B cell (primary cell): ENCODE measurements at regions not wholly inside any gene's neighbourhood (a gene's known extent, or its start where the extent isn't known, plus 50 kb on each side); places are given as distances from the start of the nearest gene placed in this dataset.

ENCODE experiments used
- ATAC-seq: fragments of 200-7000 bp; cut with Tn5 transposase; one replicate; pipeline ENCODE4 v1.10.0; 2021; ENCODE audit warnings: low read depth, mild to moderate bottlenecking, moderate number of reproducible peaks, moderate library complexity
- CTCF ChIA-PET: fragments of 350-600 bp; sonication (Branson Sonifier 250); formaldehyde crosslinking; loops from one replicate; lab custom pipeline; 2021; ENCODE audit warnings: antibody characterized with exemption, inconsistent platforms; lab: Charles Lee
- POLR2A ChIA-PET: fragments of 350-600 bp; sonication (Branson Sonifier 250); formaldehyde crosslinking; loops from one replicate; lab custom pipeline; 2021; ENCODE audit warnings: antibody characterized with exemption; lab: Charles Lee
- DNase-seq: peaks from one replicate; pipeline ENCODE4 v3.0.0; 2013
- H2AFZ ChIP-seq: 2 replicates; pipeline ENCODE4 v1.6.1; 2012; ENCODE audit warnings: mild to moderate bottlenecking, low read depth, low read length; ENCODE audit not compliant: insufficient read depth, poor library complexity, severe bottlenecking
- H3K27ac ChIP-seq, 2 donors: 1 replicate in 1 of 2; 2 replicates in 1 of 2; pipeline ENCODE4 v1.5.1; 2012 to 2013; ENCODE audit warnings: low read length in 2 of 2, mild to moderate bottlenecking in 2 of 2, moderate library complexity in 1 of 2
- H3K27me3 ChIP-seq, 4 experiments: fragments of 200-600 bp in 1 of 4; sonication (generic) in 1 of 4; replicated peaks in 1 of 4; 1 replicate in 2 of 4; 2 replicates in 2 of 4; pipeline versions ENCODE4 v1.6.1 to v1.7.0; 2013 to 2016; ENCODE audit warnings: low read length in 3 of 4, mild to moderate bottlenecking in 2 of 4, mixed read lengths in 1 of 4, moderate library complexity in 1 of 4; ENCODE audit not compliant: insufficient read depth in 4 of 4, control insufficient read depth in 3 of 4; ENCODE audit errors: control extremely low read depth in 1 of 4
- H3K36me3 ChIP-seq, 2 experiments: replicated peaks in 1 of 2; 1 replicate in 1 of 2; 2 replicates in 1 of 2; pipeline versions ENCODE4 v1.6.1 to v1.7.1; 2013; ENCODE audit warnings: low read length in 1 of 2; ENCODE audit not compliant: insufficient read depth in 2 of 2, control insufficient read depth in 1 of 2; ENCODE audit errors: control extremely low read depth in 1 of 2, extremely low read depth in 1 of 2
- H3K4me1 ChIP-seq, 2 donors: fragments of 200-600 bp in 1 of 2; sonication (generic) in 1 of 2; 1 replicate in 1 of 2; 2 replicates in 1 of 2; pipeline versions ENCODE4 v1.5.1 to v1.6.1; 2013 to 2017; ENCODE audit warnings: low read length in 2 of 2; ENCODE audit not compliant: control insufficient read depth in 2 of 2, insufficient read depth in 2 of 2
- H3K4me2 ChIP-seq: replicated peaks from 2 replicates; pipeline ENCODE3; 2012; ENCODE audit warnings: mild to moderate bottlenecking, low read depth, low read length; ENCODE audit not compliant: poor library complexity, severe bottlenecking
- H3K4me3 ChIP-seq, 5 experiments: fragments of 200-600 bp in 1 of 5; sonication (generic) in 1 of 5; 1 replicate in 3 of 5; 2 replicates in 2 of 5; pipeline versions ENCODE4 v1.5.1 to v1.7.0; 2011 to 2016; ENCODE audit warnings: low read length in 4 of 5, mild to moderate bottlenecking in 4 of 5, low read depth in 2 of 5, control low read depth in 1 of 5, moderate library complexity in 1 of 5; ENCODE audit not compliant: insufficient read depth in 1 of 5; ENCODE audit errors: control extremely low read depth in 1 of 5, extremely low read depth in 1 of 5
- H3K79me2 ChIP-seq: fragments of 200-600 bp; sonication (generic); one replicate; pipeline ENCODE4 v1.6.0; 2016; ENCODE audit warnings: low read length; ENCODE audit not compliant: control insufficient read depth, insufficient read depth
- H3K9ac ChIP-seq: fragments of 200-600 bp; sonication (generic); 2 replicates; pipeline ENCODE4 v1.6.1; 2017; ENCODE audit warnings: mild to moderate bottlenecking, low read length, moderate library complexity
- H3K9me3 ChIP-seq, 3 donors: one replicate each; pipeline versions ENCODE4 v1.6.1 to v1.7.1; 2013; ENCODE audit warnings: low read length in 2 of 3; ENCODE audit not compliant: control insufficient read depth in 2 of 3, insufficient read depth in 1 of 3; ENCODE audit errors: control extremely low read depth in 1 of 3
- H4K20me1 ChIP-seq: 2 replicates; pipeline ENCODE4 v1.6.0; 2012; ENCODE audit warnings: mild to moderate bottlenecking, low read length; ENCODE audit not compliant: insufficient read depth, control insufficient read depth, poor library complexity, severe bottlenecking
- H3K27ac Mint-ChIP-seq: one replicate; pipeline ENCODE4 v1.8.0; 2021; ENCODE audit warnings: mixed read lengths
- H3K27me3 Mint-ChIP-seq: one replicate; pipeline ENCODE4 v1.8.0; 2021; ENCODE audit warnings: mixed read lengths
- H3K4me1 Mint-ChIP-seq: one replicate; pipeline ENCODE4 v1.8.0; 2021; ENCODE audit warnings: mixed read lengths
- H3K4me3 Mint-ChIP-seq: one replicate; pipeline ENCODE4 v1.8.0; 2021; ENCODE audit warnings: mixed read lengths
- H3K9me3 Mint-ChIP-seq: one replicate; pipeline ENCODE4 v1.8.0; 2022; ENCODE audit warnings: mixed read lengths; ENCODE audit not compliant: insufficient read depth
- EZH2 ChIP-seq: IDR thresholded peaks from 2 replicates; pipeline ENCODE4 v1.6.1; 2012; ENCODE audit warnings: borderline replicate concordance, low read depth, mild to moderate bottlenecking, moderate library complexity, low read length; ENCODE audit not compliant: insufficient read depth, poor library complexity, severe bottlenecking
- WGBS: methylation state at CpG from one replicate; pipeline ENCODE4 v1.1.5; 2013; ENCODE audit warnings: missing lambda C conversion rate; ENCODE audit not compliant: insufficient coverage; 5-methylcytosine and 5-hydroxymethylcytosine counted together
- intact Hi-C: fragments of 100-400 bp; cut with micrococcal nuclease; formaldehyde crosslinking; loops from one replicate; pipeline ENCODE4 v1.10.0; 2022
- TF ChIP-seq, protein P1 (sequence below): fragments of 200-600 bp; IDR thresholded peaks from one replicate; pipeline ENCODE4 v1.8.0; 2022; ENCODE audit warnings: antibody characterized with exemption, mild to moderate bottlenecking

DNA sequence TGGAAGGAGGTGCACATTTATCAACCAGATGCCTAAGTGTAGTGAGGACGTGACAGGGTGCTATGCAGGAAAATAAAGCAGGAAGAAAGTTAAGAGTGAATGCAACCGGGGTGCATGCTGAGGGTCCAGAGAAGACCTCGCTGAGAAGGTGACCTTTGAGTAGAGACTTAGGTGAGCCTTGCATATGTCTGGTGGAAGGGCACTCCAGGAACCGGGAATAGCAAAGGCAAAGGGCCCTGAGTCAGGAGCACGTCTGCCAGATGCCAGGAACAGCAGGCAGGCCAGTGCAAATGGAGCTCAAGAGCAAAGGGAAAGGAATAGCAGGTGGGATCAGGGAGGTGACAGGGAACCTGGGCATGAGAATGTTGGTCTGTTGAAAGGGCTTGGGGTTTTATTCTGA lies 445.5 kb downstream of the PREX1 start:
- no peak for ATAC-seq
- TF ChIP-seq EZH2 = no peak
- TF ChIP-seq, protein P1, sequence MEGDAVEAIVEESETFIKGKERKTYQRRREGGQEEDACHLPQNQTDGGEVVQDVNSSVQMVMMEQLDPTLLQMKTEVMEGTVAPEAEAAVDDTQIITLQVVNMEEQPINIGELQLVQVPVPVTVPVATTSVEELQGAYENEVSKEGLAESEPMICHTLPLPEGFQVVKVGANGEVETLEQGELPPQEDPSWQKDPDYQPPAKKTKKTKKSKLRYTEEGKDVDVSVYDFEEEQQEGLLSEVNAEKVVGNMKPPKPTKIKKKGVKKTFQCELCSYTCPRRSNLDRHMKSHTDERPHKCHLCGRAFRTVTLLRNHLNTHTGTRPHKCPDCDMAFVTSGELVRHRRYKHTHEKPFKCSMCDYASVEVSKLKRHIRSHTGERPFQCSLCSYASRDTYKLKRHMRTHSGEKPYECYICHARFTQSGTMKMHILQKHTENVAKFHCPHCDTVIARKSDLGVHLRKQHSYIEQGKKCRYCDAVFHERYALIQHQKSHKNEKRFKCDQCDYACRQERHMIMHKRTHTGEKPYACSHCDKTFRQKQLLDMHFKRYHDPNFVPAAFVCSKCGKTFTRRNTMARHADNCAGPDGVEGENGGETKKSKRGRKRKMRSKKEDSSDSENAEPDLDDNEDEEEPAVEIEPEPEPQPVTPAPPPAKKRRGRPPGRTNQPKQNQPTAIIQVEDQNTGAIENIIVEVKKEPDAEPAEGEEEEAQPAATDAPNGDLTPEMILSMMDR = no peak
- WGBS = 84% methylated on average over 5 of the region's 5 CpGs
- Histone ChIP-seq H3K9me3 (peaks cover 0 to 6% (median 0%) of the 10 kb centered on the region in 3 donors), H3K4me1 (no peaks in the 10 kb centered on the region), H3K4me3 (no peak overlapping the region), H3K36me3 (no peaks in the 10 kb centered on the region), H2AFZ (no peak overlapping the region), H3K27ac (no peak overlapping the region), H3K4me2 (no peak overlapping the region), H3K9ac (no peak overlapping the region), H3K79me2 (no peaks in the 10 kb centered on the region), H4K20me1 (no peaks in the 10 kb centered on the region), H3K27me3 (peaks cover 0 to 11% (median 1%) of the 10 kb centered on the region in 4 experiments)
- no peak for DNase-seq
- H3K9me3 Mint-ChIP-seq = no peaks in the 10 kb centered on the region
- no peak overlapping the region for H3K27ac Mint-ChIP-seq
- H3K27me3 Mint-ChIP-seq = peaks cover 37% of the 10 kb centered on the region
- ChIA-PET POLR2A (no interaction called here), CTCF (interaction anchor here (0.6 kb wide), 1 partner anchor 662 kb away, joined by 4 read pairs; no protein-coding TSS in a partner anchor)
- no peaks in the 10 kb centered on the region for H3K4me1 Mint-ChIP-seq
- H3K4me3 Mint-ChIP-seq = no peak overlapping the region
- intact Hi-C loops = no loop called here

DNA sequence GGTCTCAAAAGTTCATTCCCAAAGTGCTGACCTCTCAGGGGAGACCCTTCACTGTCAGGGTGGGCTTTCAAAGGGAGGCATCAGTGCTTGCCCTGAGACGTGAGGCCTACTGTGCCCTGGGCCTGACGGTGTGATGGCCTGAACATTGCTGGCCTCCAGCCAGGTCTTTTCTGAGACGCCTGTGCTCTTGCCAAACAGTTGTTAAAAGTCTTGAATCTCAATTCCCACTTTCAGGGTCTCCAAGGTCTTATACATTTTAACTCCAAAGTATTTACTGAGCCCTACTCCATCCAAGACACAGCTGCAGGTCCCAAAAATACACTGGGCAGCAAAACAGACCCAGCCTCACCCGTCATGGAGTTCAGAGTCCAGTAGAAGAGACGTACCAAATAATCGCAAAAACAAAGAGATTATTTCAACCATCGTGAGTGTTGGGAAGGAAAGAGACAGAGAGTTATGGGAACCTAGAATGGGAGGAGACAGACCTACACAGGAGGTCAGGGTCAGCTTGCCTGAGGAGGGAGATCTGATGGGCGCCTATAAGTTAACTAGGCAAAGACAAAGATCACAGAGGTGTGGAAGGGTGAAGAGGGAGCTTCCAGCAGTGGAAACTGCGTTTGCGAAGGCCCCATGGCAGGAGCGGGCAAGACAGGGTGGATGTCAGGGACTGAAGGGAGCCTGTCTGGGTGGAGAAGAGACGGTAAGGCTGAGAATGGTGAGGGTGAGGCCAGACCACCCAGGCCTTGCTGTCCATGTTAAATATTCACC lies 446.3 kb downstream of the PREX1 start:
- Histone ChIP-seq H3K4me3 (no peak overlapping the region), H3K4me2 (no peak overlapping the region), H3K9ac (no peak overlapping the region), H4K20me1 (no peaks in the 10 kb centered on the region), H3K27me3 (peaks cover 0 to 16% (median 1%) of the 10 kb centered on the region in 4 experiments), H3K36me3 (no peaks in the 10 kb centered on the region), H2AFZ (no peak overlapping the region), H3K9me3 (peaks cover 0 to 6% (median 0%) of the 10 kb centered on the region in 3 donors), H3K27ac (no peak overlapping the region), H3K4me1 (no peaks in the 10 kb centered on the region), H3K79me2 (no peaks in the 10 kb centered on the region)
- WGBS = 98% methylated on average over 10 of the region's 12 CpGs
- ChIA-PET POLR2A (no interaction called here), CTCF (no interaction called here)
- intact Hi-C loops = no loop called here
- H3K9me3 Mint-ChIP-seq = no peaks in the 10 kb centered on the region
- no peak overlapping the region for H3K4me3 Mint-ChIP-seq
- no peak overlapping the region for H3K27ac Mint-ChIP-seq
- H3K27me3 Mint-ChIP-seq = peaks cover 40% of the 10 kb centered on the region
- DNase-seq = no peak
- TF ChIP-seq, protein P1 = no peak
- no peak for TF ChIP-seq EZH2
- H3K4me1 Mint-ChIP-seq = no peaks in the 10 kb centered on the region
- no peak for ATAC-seq
